ENCODE measurements at regions not wholly inside any gene's neighbourhood (a gene's known extent, or its start where the extent isn't known, plus 50 kb on each side); places are given as distances from the start of the nearest gene placed in this dataset.

- Mint-ChIP-seq H3K36me3 (ENCODE audit: low read depth) (peaks cover 5% of the 10 kb centered on the region), H3K9me3 (peaks cover 9% of the 10 kb centered on the region), H3K27ac (no peak overlapping the region), H3K4me3 (no peak overlapping the region), H3K4me1 (ENCODE audit: low read depth) (no peaks in the 10 kb centered on the region), H3K27me3 (no peaks in the 10 kb centered on the region)
- no peaks in the 10 kb centered on the region for H3K36me3 ChIP-seq (ENCODE audit: insufficient read depth, low read length)
- H3K4me1 ChIP-seq (ENCODE audit: insufficient read depth, low read length) = no peaks in the 10 kb centered on the region
- H3K9me3 ChIP-seq (ENCODE audit: control insufficient read depth in 1 of 2, insufficient read depth in 1 of 2, low read length in 2 of 2) = peaks cover 6 to 11% of the 10 kb centered on the region in 2 experiments
- no peak for ATAC-seq (ENCODE audit: poor library complexity)
- no peak overlapping the region for H3K4me3 ChIP-seq (ENCODE audit: low read length)
- no peak for TF ChIP-seq CTCF (IDR thresholded peaks at IDR 0.05)
- no peak overlapping the region for H3K27ac ChIP-seq (ENCODE audit: low read depth in 1 of 2, low read length in 2 of 2)
- CTCF ChIA-PET = interaction anchor here (0.5 to 1.8 kb wide), 2 partner anchors 10 to 64 kb away, joined by 3 read pairs; no protein-coding TSS in a partner anchor
- DNase-seq = no peak
- POLR2A ChIA-PET = no interaction called here
- intact Hi-C loops (cut with DNase I, micrococcal nuclease) = no loop called here
- H3K27me3 ChIP-seq (ENCODE audit: control insufficient read depth in 1 of 2, insufficient read depth in 2 of 2, low read length in 2 of 2) = no peaks in the 10 kb centered on the region
Observed at GRCh38 chr11:62017878-62018655, 50.6 kb upstream of the FTH1 start.
